K562 (cell line): ENCODE measurements at regions not wholly inside any gene's neighbourhood (a gene's known extent, or its start where the extent isn't known, plus 50 kb on each side); places are given as distances from the start of the nearest gene placed in this dataset.

ENCODE experiments used
- ATAC-seq: fragments of 200-7000 bp; cut with Tn5 transposase; 3 replicates; pipeline ENCODE4 v1.9.1; 2020; ENCODE audit warnings: moderate library complexity
- BruUV-seq: library from RNA; stranded (reverse); fragments of 400-500 nt; replicated peaks from 2 replicates; lab custom pipeline; 2021; lab: Mats Ljungman, UMichigan
- CTCF ChIA-PET: fragments of 300-600 bp; formaldehyde crosslinking; extraction: SDS; loops from one replicate; lab custom pipeline; 2021; ENCODE audit warnings: low intra/inter-chr PET ratio; lab: Yijun Ruan, JAX
- POLR2A ChIA-PET: fragments of 300-600, 350-650 bp; sonication (Branson Sonifier 250); formaldehyde crosslinking; extraction: SDS; loops from one replicate; lab custom pipeline; 2021; ENCODE audit warnings: antibody characterized with exemption, inconsistent platforms; lab: Yijun Ruan, JAX
- DNase-seq, 4 experiments: peaks; one replicate each; pipeline versions ENCODE4 v3.0.0 to v3.0.0-alpha.2; 2011 to 2018; ENCODE audit warnings: low spot score in 3 of 4, mixed read lengths in 3 of 4; ENCODE audit errors: extremely low read depth in 1 of 4
- FAIRE-seq: peaks from 2 replicates; lab custom pipeline; 2011; peaks lifted over from hg19 to GRCh38; lab: Jason Lieb, UNC
- H2AFZ ChIP-seq: 2 replicates; pipeline ENCODE4 v1.6.0; 2011; ENCODE audit warnings: low read depth, low read length, control low read depth, inconsistent platforms
- H3K27ac ChIP-seq: fragments of 200-600 bp; 3 replicates; pipeline ENCODE4 v1.8.0; 2011; ENCODE audit warnings: low read depth, mild to moderate bottlenecking, control low read depth, inconsistent platforms, low read length, moderate library complexity, mixed read lengths; ENCODE audit errors: extremely low read depth
- H3K27me3 ChIP-seq, 2 experiments: fragments of 300-600 bp in 1 of 2; 2 replicates in 1 of 2; 3 replicates in 1 of 2; pipeline versions ENCODE4 v1.6.0 to v1.8.0; 2011; ENCODE audit warnings: inconsistent platforms in 2 of 2, low read length in 2 of 2, mild to moderate bottlenecking in 1 of 2, mixed read lengths in 1 of 2, moderate library complexity in 1 of 2; ENCODE audit not compliant: control insufficient read depth in 2 of 2, insufficient read depth in 2 of 2
- H3K36me3 ChIP-seq: fragments of 300-600 bp; 3 replicates; pipeline ENCODE4 v1.8.0; 2011; ENCODE audit warnings: mild to moderate bottlenecking, low read length, inconsistent platforms; ENCODE audit not compliant: control insufficient read depth, insufficient read depth
- H3K4me1 ChIP-seq, 2 experiments: fragments of 200-600 bp in 1 of 2; replicated peaks in 1 of 2; 2 replicates in 1 of 2; 3 replicates in 1 of 2; pipeline versions ENCODE4 v1.5.1 to v1.8.0; 2011; ENCODE audit warnings: inconsistent platforms in 2 of 2, low read length in 2 of 2, mild to moderate bottlenecking in 1 of 2, mixed read lengths in 1 of 2, moderate library complexity in 1 of 2; ENCODE audit not compliant: control insufficient read depth in 2 of 2, insufficient read depth in 2 of 2
- H3K4me2 ChIP-seq: 2 replicates; pipeline ENCODE4 v1.6.1; 2011; ENCODE audit warnings: low read length, control low read depth, inconsistent platforms, mixed read lengths; ENCODE audit not compliant: insufficient read depth
- H3K4me3 ChIP-seq: fragments of 200-600 bp; sonication (generic), shearing (Covaris generic); 2 replicates; pipeline ENCODE4 v1.5.1; 2016; ENCODE audit warnings: control low read depth, inconsistent platforms
- H3K79me2 ChIP-seq: fragments of 200-600 bp; 3 replicates; pipeline ENCODE4 v1.8.0; 2011; ENCODE audit warnings: low read length, inconsistent platforms; ENCODE audit not compliant: control insufficient read depth, insufficient read depth
- H3K9ac ChIP-seq, 2 experiments: 2 replicates each; pipeline versions ENCODE4 v1.6.0 to v1.6.1; 2011; ENCODE audit warnings: low read depth in 2 of 2, low read length in 2 of 2, control low read depth in 1 of 2, inconsistent platforms in 1 of 2, mild to moderate bottlenecking in 1 of 2, mixed read lengths in 1 of 2; ENCODE audit not compliant: insufficient read depth in 1 of 2
- H3K9me1 ChIP-seq: one replicate; pipeline ENCODE4 v1.6.0; 2011; ENCODE audit warnings: inconsistent platforms, mild to moderate bottlenecking, low read length, moderate library complexity; ENCODE audit not compliant: control insufficient read depth, insufficient read depth
- H3K9me3 ChIP-seq: replicated peaks from 2 replicates; pipeline ENCODE4 v1.5.1; 2011; ENCODE audit warnings: low read depth, low read length, inconsistent platforms; ENCODE audit not compliant: control insufficient read depth, insufficient read depth
- H4K20me1 ChIP-seq: replicated peaks from 2 replicates; pipeline ENCODE4 v1.6.1; 2011; ENCODE audit warnings: low read length, inconsistent platforms, mixed read lengths; ENCODE audit not compliant: control insufficient read depth, insufficient read depth
- C11orf30 ChIP-seq: fragments of 450-650 bp; IDR thresholded peaks from 2 replicates; pipeline ENCODE4 v1.6.1; 2016; ENCODE audit warnings: low read depth, mild to moderate bottlenecking
- KDM5B ChIP-seq: fragments of 200-600 bp; sonication (generic); IDR thresholded peaks from 2 replicates; pipeline ENCODE4 v1.6.1; 2012; ENCODE audit warnings: low read depth, mild to moderate bottlenecking, moderate library complexity, low read length, control low read depth, inconsistent platforms; ENCODE audit not compliant: insufficient replicate concordance
- MAFF ChIP-seq: IDR thresholded peaks from 2 replicates; pipeline ENCODE4 v1.6.1; 2012; ENCODE audit warnings: low read length, improper control_type of control experiment
- SREBF2 ChIP-seq: sonication (generic); formaldehyde crosslinking; IDR thresholded peaks from 2 replicates; pipeline ENCODE4 v1.4.0; 2020; ENCODE audit warnings: mild to moderate bottlenecking, missing genetic modification reagents
- ZNF316 ChIP-seq: fragments of 450-650 bp; IDR thresholded peaks from 2 replicates; pipeline ENCODE4 v1.6.1; 2016
- ZNF354B ChIP-seq: fragments of 250-450 bp; sonication (Bioruptor Pico); IDR thresholded peaks from 2 replicates; pipeline ENCODE4 v1.4.0; 2020
- WGBS: fragments of 100-300 bp; shearing (Covaris generic); methylation state at CpG from one replicate; pipeline ENCODE4 v1.1.6; 2016; ENCODE audit warnings: low coverage, mixed read lengths; ENCODE audit not compliant: insufficient coverage; ENCODE audit errors: missing lambda C conversion rate; 5-methylcytosine and 5-hydroxymethylcytosine counted together
- in situ Hi-C: fragments of 300-500 bp; cut with MboI; formaldehyde crosslinking; loops from 4 replicates; pipeline ENCODE4 v1.15.0; 2018; ENCODE audit warnings: inconsistent platforms, mixed read lengths
- intact Hi-C: fragments of 100-400 bp; cut with micrococcal nuclease; formaldehyde crosslinking; loops from 2 replicates; pipeline ENCODE4 v1.14.2; 2022

- ChIA-PET POLR2A (interaction anchor here (0.6 to 1.8 kb wide), 5 partner anchors 9 to 48 kb away, joined by 3 to 6 read pairs (median 3); no protein-coding TSS in a partner anchor), CTCF (no interaction called here)
- Histone ChIP-seq H3K4me1 (peaks cover 0 to 6% of the 10 kb centered on the region in 2 experiments; a peak in 2 of 5 replicates), H3K27ac (no peak overlapping the region), H3K27me3 (peaks cover 19 to 21% of the 10 kb centered on the region in 2 experiments), H3K79me2 (no peaks in the 10 kb centered on the region), H3K9ac (no peak overlapping the region), H3K9me1 (no peaks in the 10 kb centered on the region), H2AFZ (no peak overlapping the region), H3K36me3 (no peaks in the 10 kb centered on the region; the same call in 2 of the 3 replicates), H3K9me3 (no peaks in the 10 kb centered on the region), H3K4me2 (no peak overlapping the region), H3K4me3 (no peak overlapping the region), H4K20me1 (no peaks in the 10 kb centered on the region)
- no peak for FAIRE-seq
- in situ Hi-C loops (no loop called here), intact Hi-C loops (no loop called here)
- TF ChIP-seq ZNF354B (CRISPR knock-in tag) (no peak), KDM5B (no peak), MAFF (peak; percentile 34; the same call in 1 of the 2 replicates), C11orf30 (peak; percentile 43; the same call in 1 of the 2 replicates), ZNF316 (peak; percentile 64)
- no TSS peak for BruUV-seq
- DNase-seq: no peak
- no peak for ATAC-seq
- 6% methylated on average over 1 of the region's 1 CpG for whole genome bisulfite sequencing
Observed at GRCh38 chr6:21911208-21911607, 317.7 kb downstream of the SOX4 start.

- BruUV-seq: no TSS peak
- Histone ChIP-seq H2AFZ (no peak overlapping the region), H3K9me3 (no peaks in the 10 kb centered on the region), H4K20me1 (no peaks in the 10 kb centered on the region), H3K4me3 (no peak overlapping the region), H3K4me1 (peaks cover 0 to 6% of the 10 kb centered on the region in 2 experiments; a peak in 2 of 5 replicates), H3K27ac (no peak overlapping the region), H3K79me2 (no peaks in the 10 kb centered on the region)
- in situ Hi-C loops (no loop called here), intact Hi-C loops (no loop called here)
- WGBS: 1% methylated on average over 5 of the region's 5 CpGs
- no peak for ATAC-seq
- POLR2A ChIA-PET: interaction anchor here (0.9 to 1.8 kb wide), 2 partner anchors 9 to 12 kb away, joined by 3 to 6 read pairs; no protein-coding TSS in a partner anchor
- TF ChIP-seq SREBF2: no peak
- TF ChIP-seq, all 486 proteins: peak for 0
- peaks cover 17 to 19% of the 10 kb centered on the region in 2 experiments for H3K27me3 ChIP-seq
- H3K36me3 ChIP-seq: no peaks in the 10 kb centered on the region; the same call in 2 of the 3 replicates
- DNase-seq: no peak
- H3K9ac ChIP-seq: no peak overlapping the region
- CTCF ChIA-PET: no interaction called here
- FAIRE-seq: no peak
- H3K4me2 ChIP-seq: no peak overlapping the region
- no peaks in the 10 kb centered on the region for H3K9me1 ChIP-seq
Observed at GRCh38 chr6:21912151-21912832, 318.7 kb downstream of the SOX4 start.
